A549 (cell line): ENCODE measurements at regions not wholly inside any gene's neighbourhood (a gene's known extent, or its start where the extent isn't known, plus 50 kb on each side); places are given as distances from the start of the nearest gene placed in this dataset.

Experiments
- ATAC-seq, 2 experiments: fragments of 200-7000 bp in 1 of 2; fragments of >200 bp in 1 of 2; cut with Nextera tagmentation in 1 of 2; cut with Tn5 transposase in 1 of 2; 3 replicates each; pipeline versions ENCODE4 v1.8.0 to v1.9.1; 2018 to 2020; ENCODE audit warnings: mild to moderate bottlenecking in 1 of 2, moderate library complexity in 1 of 2
- CTCF ChIA-PET: fragments of 300-600 bp; sonication (Branson Sonifier 250); formaldehyde crosslinking; extraction: SDS; loops from one replicate; lab custom pipeline; 2021; ENCODE audit warnings: antibody characterized with exemption, inconsistent platforms; lab: Yijun Ruan, JAX
- POLR2A ChIA-PET: fragments of 350-600 bp; formaldehyde crosslinking; extraction: SDS; loops from one replicate; lab custom pipeline; 2021; ENCODE audit warnings: antibody characterized with exemption, inconsistent platforms; lab: Yijun Ruan, JAX
- DNase-seq, 2 experiments: peaks; one replicate each; pipeline versions ENCODE4 v3.0.0 to v3.0.0-alpha.2; 2011 to 2016; ENCODE audit warnings: low read depth in 1 of 2, low spot score in 1 of 2
- FAIRE-seq: peaks from 2 replicates; lab custom pipeline; 2011; peaks lifted over from hg19 to GRCh38; lab: Jason Lieb, UNC
- H3K27ac ChIP-seq, 2 experiments: fragments of >200 bp; sonication (Bioruptor Twin); formaldehyde crosslinking; 3 replicates each; pipeline ENCODE4 v1.5.1; 2016 to 2017
- H3K4me1 ChIP-seq: fragments of >200 bp; sonication (Bioruptor Twin); formaldehyde crosslinking; 3 replicates; pipeline ENCODE4 v1.6.1; 2016
- H3K4me2 ChIP-seq: fragments of >200 bp; sonication (Bioruptor Twin); formaldehyde crosslinking; 3 replicates; pipeline ENCODE4 v1.6.1; 2016
- H3K4me3 ChIP-seq: fragments of >200 bp; sonication (Bioruptor Twin); formaldehyde crosslinking; 3 replicates; pipeline ENCODE4 v1.5.1; 2016
- H3K9me3 ChIP-seq: fragments of >200 bp; sonication (Bioruptor Twin); formaldehyde crosslinking; 3 replicates; pipeline ENCODE4 v1.6.1; 2016
- BHLHE40 ChIP-seq: IDR thresholded peaks from 2 replicates; pipeline ENCODE4 v1.6.1; 2012; ENCODE audit warnings: low read depth, low read length, inconsistent platforms
- FOSB ChIP-seq: fragments of 250-450 bp; sonication (Bioruptor Pico); IDR thresholded peaks from 2 replicates; pipeline ENCODE4 v1.5.0; 2020; ENCODE audit warnings: mild to moderate bottlenecking, moderate library complexity
- FOSL2 ChIP-seq, 2 experiments: fragments of 450-650 bp in 1 of 2; fragments of >200 bp in 1 of 2; sonication (Bioruptor Twin) in 1 of 2; formaldehyde crosslinking; IDR thresholded peaks; 2 replicates each; pipeline versions ENCODE4 v1.5.0 to v1.6.1; 2016 to 2020; ENCODE audit warnings: mild to moderate bottlenecking in 1 of 2, moderate library complexity in 1 of 2
- FOXS1 ChIP-seq: fragments of 250-450 bp; sonication (Bioruptor Pico); IDR thresholded peaks from 2 replicates; pipeline ENCODE4 v1.5.0; 2020; ENCODE audit warnings: mild to moderate bottlenecking, moderate library complexity
- JUNB ChIP-seq: fragments of >200 bp; sonication (Bioruptor Twin); formaldehyde crosslinking; IDR thresholded peaks from 2 replicates; pipeline ENCODE4 v1.6.1; 2016
- KDM1A ChIP-seq: fragments of 200-600 bp; sonication (generic); IDR thresholded peaks from 2 replicates; pipeline ENCODE4 v1.6.1; 2016; ENCODE audit warnings: low read depth, mild to moderate bottlenecking
- NFE2L2 ChIP-seq: fragments of 150-350 bp; conservative IDR thresholded peaks from 2 replicates; pipeline ENCODE4 v1.6.1; 2014; ENCODE audit warnings: low read length
- PHF8 ChIP-seq: fragments of 200-600 bp; sonication (generic); IDR thresholded peaks from 2 replicates; pipeline ENCODE4 v1.6.1; 2016; ENCODE audit warnings: low read depth, mild to moderate bottlenecking, antibody characterized with exemption, moderate library complexity, borderline replicate concordance
- SMC3 ChIP-seq: fragments of >200 bp; sonication (Bioruptor Twin); formaldehyde crosslinking; IDR thresholded peaks from 3 replicates; pipeline ENCODE4 v1.6.1; 2018; ENCODE audit warnings: inconsistent platforms
- WGBS: methylation state at CpG from one replicate; pipeline ENCODE4 v1.1.6; 2017; ENCODE audit errors: missing lambda C conversion rate; 5-methylcytosine and 5-hydroxymethylcytosine counted together
- TF ChIP-seq, protein P1 (sequence below): fragments of >200 bp; sonication (Bioruptor Twin); formaldehyde crosslinking; IDR thresholded peaks from 2 replicates; pipeline ENCODE4 v1.6.1; 2016
- TF ChIP-seq, protein P2 (sequence below): fragments of 450-650 bp; IDR thresholded peaks from 2 replicates; pipeline ENCODE4 v1.6.1; 2014; ENCODE audit warnings: antibody characterized with exemption
- TF ChIP-seq, protein P3 (sequence below): fragments of 250-450 bp; sonication (Bioruptor Pico); IDR thresholded peaks from 2 replicates; pipeline ENCODE4 v1.5.0; 2020; ENCODE audit warnings: low read depth, mild to moderate bottlenecking, moderate library complexity
- TF ChIP-seq, protein P4 (sequence below): fragments of 150-350 bp; IDR thresholded peaks from 2 replicates; pipeline ENCODE4 v1.6.1; 2014; ENCODE audit warnings: low read depth, mild to moderate bottlenecking, low read length
- TF ChIP-seq, protein P5 (sequence below): IDR thresholded peaks from 2 replicates; pipeline ENCODE4 v1.6.1; 2012
- TF ChIP-seq, protein P6 (sequence below): fragments of 250-450 bp; sonication (Bioruptor Pico); IDR thresholded peaks from 2 replicates; pipeline ENCODE4 v1.5.0; 2021; ENCODE audit warnings: mild to moderate bottlenecking, moderate library complexity, borderline replicate concordance
- TF ChIP-seq, protein P7 (sequence below): fragments of >200 bp; sonication (Bioruptor Twin); formaldehyde crosslinking; IDR thresholded peaks from 3 replicates; pipeline ENCODE4 v1.5.1; 2016

DNA sequence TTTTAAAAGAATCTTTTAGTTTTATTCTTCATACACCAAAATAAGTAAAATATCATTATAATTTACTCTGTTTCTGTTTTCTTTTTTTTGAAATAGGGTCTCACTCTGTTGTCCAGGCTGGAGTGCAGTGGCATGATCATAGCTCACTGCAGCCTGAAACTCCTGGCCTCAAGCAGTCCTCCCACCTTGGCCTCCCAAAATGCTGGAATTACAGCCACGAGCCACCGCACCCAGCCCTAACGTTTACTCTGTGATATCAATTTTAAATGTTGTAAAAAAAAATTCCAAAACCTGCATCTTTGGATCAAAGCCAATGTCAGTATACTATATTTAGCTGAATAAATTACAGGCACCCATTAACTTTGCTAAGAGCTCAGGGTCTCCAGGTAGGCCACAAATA is 437.1 kb upstream of the USP15 start:
- CTCF ChIA-PET = no interaction called here
- DNase-seq (no peak), ATAC-seq (no peak)
- Histone ChIP-seq H3K9me3 (no peaks in the 10 kb centered on the region), H3K27ac (no peak overlapping the region)
- POLR2A ChIA-PET = no interaction called here
- TF ChIP-seq, protein P1, sequence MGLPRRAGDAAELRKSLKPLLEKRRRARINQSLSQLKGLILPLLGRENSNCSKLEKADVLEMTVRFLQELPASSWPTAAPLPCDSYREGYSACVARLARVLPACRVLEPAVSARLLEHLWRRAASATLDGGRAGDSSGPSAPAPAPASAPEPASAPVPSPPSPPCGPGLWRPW = no peak
- no peak for TF ChIP-seq BHLHE40
- TF ChIP-seq, protein P2, sequence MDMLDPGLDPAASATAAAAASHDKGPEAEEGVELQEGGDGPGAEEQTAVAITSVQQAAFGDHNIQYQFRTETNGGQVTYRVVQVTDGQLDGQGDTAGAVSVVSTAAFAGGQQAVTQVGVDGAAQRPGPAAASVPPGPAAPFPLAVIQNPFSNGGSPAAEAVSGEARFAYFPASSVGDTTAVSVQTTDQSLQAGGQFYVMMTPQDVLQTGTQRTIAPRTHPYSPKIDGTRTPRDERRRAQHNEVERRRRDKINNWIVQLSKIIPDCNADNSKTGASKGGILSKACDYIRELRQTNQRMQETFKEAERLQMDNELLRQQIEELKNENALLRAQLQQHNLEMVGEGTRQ = no peak
- no peak for TF ChIP-seq PHF8
- no peak for TF ChIP-seq NFE2L2
- TF ChIP-seq FOSB (CRISPR knock-in tag) = no peak
- TF ChIP-seq SMC3 = no peak
- TF ChIP-seq FOSL2 (IDR thresholded peaks at IDR 0.05) = no peak
- no peak for TF ChIP-seq FOSL2 (CRISPR knock-in tag; IDR thresholded peaks at IDR 0.05)
- no peak for TF ChIP-seq KDM1A
- TF ChIP-seq, protein P3, sequence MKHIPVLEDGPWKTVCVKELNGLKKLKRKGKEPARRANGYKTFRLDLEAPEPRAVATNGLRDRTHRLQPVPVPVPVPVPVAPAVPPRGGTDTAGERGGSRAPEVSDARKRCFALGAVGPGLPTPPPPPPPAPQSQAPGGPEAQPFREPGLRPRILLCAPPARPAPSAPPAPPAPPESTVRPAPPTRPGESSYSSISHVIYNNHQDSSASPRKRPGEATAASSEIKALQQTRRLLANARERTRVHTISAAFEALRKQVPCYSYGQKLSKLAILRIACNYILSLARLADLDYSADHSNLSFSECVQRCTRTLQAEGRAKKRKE (CRISPR knock-in tag) = no peak
- TF ChIP-seq, protein P4, sequence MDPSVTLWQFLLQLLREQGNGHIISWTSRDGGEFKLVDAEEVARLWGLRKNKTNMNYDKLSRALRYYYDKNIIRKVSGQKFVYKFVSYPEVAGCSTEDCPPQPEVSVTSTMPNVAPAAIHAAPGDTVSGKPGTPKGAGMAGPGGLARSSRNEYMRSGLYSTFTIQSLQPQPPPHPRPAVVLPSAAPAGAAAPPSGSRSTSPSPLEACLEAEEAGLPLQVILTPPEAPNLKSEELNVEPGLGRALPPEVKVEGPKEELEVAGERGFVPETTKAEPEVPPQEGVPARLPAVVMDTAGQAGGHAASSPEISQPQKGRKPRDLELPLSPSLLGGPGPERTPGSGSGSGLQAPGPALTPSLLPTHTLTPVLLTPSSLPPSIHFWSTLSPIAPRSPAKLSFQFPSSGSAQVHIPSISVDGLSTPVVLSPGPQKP = no peak
- TF ChIP-seq, protein P5, sequence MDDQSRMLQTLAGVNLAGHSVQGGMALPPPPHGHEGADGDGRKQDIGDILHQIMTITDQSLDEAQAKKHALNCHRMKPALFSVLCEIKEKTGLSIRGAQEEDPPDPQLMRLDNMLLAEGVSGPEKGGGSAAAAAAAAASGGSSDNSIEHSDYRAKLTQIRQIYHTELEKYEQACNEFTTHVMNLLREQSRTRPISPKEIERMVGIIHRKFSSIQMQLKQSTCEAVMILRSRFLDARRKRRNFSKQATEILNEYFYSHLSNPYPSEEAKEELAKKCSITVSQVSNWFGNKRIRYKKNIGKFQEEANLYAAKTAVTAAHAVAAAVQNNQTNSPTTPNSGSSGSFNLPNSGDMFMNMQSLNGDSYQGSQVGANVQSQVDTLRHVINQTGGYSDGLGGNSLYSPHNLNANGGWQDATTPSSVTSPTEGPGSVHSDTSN = no peak
- TF ChIP-seq JUNB = no peak
- TF ChIP-seq FOXS1 = no peak
- TF ChIP-seq, protein P6, sequence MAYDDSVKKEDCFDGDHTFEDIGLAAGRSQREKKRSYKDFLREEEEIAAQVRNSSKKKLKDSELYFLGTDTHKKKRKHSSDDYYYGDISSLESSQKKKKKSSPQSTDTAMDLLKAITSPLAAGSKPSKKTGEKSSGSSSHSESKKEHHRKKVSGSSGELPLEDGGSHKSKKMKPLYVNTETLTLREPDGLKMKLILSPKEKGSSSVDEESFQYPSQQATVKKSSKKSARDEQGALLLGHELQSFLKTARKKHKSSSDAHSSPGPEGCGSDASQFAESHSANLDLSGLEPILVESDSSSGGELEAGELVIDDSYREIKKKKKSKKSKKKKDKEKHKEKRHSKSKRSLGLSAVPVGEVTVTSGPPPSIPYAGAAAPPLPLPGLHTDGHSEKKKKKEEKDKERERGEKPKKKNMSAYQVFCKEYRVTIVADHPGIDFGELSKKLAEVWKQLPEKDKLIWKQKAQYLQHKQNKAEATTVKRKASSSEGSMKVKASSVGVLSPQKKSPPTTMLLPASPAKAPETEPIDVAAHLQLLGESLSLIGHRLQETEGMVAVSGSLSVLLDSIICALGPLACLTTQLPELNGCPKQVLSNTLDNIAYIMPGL (CRISPR knock-in tag) = no peak
- TF ChIP-seq, protein P7, sequence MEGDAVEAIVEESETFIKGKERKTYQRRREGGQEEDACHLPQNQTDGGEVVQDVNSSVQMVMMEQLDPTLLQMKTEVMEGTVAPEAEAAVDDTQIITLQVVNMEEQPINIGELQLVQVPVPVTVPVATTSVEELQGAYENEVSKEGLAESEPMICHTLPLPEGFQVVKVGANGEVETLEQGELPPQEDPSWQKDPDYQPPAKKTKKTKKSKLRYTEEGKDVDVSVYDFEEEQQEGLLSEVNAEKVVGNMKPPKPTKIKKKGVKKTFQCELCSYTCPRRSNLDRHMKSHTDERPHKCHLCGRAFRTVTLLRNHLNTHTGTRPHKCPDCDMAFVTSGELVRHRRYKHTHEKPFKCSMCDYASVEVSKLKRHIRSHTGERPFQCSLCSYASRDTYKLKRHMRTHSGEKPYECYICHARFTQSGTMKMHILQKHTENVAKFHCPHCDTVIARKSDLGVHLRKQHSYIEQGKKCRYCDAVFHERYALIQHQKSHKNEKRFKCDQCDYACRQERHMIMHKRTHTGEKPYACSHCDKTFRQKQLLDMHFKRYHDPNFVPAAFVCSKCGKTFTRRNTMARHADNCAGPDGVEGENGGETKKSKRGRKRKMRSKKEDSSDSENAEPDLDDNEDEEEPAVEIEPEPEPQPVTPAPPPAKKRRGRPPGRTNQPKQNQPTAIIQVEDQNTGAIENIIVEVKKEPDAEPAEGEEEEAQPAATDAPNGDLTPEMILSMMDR = no peak
- TF ChIP-seq, all 56 proteins: peak for 0
- Histone ChIP-seq H3K4me1 (no peaks in the 10 kb centered on the region), H3K4me2 (no peak overlapping the region), H3K4me3 (no peak overlapping the region)
- 0% methylated on average over 3 of the region's 3 CpGs for WGBS
- no peak for FAIRE-seq

DNA sequence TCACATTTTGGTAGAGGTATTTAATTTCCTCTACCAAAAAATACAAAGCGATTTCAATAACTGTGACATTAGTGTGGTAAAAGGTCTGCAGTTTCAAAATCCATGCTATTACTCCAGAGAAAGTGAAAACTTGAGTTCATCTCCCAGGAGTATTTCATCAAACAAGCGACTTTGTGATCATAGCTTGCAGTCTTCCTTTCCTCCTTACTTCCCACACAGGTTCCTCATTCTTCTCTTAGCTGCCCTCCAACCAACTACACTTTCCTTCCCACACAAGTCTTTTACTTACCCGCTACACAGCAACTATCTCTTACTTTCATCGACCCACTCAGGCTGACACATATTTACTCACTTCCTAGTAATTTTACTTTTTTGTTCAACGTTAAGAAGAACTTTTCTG is 413.4 kb upstream of the USP15 start:
- POLR2A ChIA-PET = no interaction called here
- CTCF ChIA-PET = no interaction called here
- TF ChIP-seq, protein P5 = no peak
- TF ChIP-seq JUNB = no peak
- TF ChIP-seq SMC3 = no peak
- no peaks in the 10 kb centered on the region for H3K4me1 ChIP-seq
- WGBS = 7% methylated on average over 5 of the region's 5 CpGs
- DNase-seq (no peak), FAIRE-seq (no peak), ATAC-seq (no peak)
- no peaks in the 10 kb centered on the region for H3K9me3 ChIP-seq
- no peak overlapping the region for H3K4me3 ChIP-seq
- H3K27ac ChIP-seq = no peak overlapping the region
- no peak overlapping the region for H3K4me2 ChIP-seq
